ENCODE measurements at regions not wholly inside any gene's neighbourhood (a gene's known extent, or its start where the extent isn't known, plus 50 kb on each side); places are given as distances from the start of the nearest gene placed in this dataset.

DNA sequence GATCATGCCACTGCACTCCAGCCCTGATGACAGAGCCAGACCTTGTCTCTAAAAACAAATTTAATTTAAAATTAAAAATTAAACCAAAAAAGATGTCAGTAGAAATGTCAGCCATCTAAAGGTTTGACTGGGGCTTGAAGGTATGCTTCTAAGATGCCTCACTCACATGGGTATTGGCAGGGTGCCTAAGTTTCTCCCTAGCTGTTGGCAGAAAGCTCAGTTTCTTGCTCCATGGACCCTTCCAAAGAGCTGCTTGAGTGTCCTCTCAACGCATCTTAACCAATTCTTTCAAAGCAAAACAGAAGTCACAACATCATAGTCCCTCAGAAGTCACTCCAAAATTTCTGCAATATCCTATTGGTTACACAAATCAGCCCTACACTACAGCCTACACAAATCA lies 231.0 kb upstream of the ADGRL2 start:
- DNase-seq = no peak

DNA sequence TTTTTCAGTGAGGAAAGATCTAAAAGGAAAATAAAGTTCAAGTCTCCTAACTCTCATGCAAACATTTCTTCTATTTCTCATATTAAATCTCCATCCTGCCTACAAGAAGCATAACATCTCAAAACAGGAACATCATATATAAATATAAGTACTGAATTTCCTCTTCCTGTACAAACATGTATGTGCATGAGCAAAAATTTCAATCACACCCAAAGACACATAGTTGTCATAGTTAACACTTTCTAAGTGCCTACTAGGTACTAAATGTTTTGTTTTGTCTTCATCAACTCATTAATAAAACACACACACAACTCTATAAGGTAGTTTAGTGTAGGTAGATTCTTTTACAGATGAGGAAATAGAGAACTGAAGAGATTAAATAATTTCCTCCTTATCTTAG lies 237.1 kb upstream of the ADGRL2 start:
- no peak for DNase-seq

DNA sequence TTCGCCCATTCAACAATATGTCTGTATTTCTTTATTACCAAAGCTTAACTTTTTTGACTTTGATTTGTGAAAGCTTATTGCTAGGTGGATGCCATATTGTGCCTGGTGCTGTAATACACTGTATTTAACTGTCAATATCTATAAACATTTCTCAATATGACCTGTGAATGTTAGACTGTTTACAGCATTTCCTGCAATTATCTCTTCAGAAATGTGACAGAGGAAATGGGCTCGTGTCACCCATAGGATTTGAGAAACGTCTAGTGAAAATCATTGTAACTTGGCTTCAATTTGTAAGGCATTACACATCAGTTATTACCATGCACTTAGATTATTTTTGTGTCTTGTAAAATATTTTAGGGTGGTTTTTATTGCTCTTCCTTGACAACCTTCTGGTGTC lies 237.8 kb upstream of the ADGRL2 start:
- DNase-seq = no peak

DNA sequence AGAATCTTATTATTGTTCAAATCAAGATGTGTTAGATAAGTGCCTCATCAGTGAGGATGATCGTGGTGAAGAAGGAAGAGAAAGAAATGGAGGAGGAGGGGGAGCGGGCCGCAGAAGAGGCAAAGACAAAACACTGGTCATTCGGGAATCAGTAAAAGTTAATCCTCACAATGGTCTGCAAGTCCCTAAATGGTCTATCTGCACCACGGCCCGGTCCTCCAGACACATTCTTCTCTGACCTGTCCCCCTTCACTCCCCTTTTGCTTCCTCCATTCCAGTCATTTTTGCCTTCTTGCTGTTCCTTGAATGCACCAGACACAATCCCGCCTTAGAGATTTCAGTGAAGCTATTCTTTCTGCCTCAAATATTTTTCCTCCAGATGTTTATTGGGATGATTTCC lies 240.1 kb upstream of the ADGRL2 start:
- DNase-seq = no peak

DNA sequence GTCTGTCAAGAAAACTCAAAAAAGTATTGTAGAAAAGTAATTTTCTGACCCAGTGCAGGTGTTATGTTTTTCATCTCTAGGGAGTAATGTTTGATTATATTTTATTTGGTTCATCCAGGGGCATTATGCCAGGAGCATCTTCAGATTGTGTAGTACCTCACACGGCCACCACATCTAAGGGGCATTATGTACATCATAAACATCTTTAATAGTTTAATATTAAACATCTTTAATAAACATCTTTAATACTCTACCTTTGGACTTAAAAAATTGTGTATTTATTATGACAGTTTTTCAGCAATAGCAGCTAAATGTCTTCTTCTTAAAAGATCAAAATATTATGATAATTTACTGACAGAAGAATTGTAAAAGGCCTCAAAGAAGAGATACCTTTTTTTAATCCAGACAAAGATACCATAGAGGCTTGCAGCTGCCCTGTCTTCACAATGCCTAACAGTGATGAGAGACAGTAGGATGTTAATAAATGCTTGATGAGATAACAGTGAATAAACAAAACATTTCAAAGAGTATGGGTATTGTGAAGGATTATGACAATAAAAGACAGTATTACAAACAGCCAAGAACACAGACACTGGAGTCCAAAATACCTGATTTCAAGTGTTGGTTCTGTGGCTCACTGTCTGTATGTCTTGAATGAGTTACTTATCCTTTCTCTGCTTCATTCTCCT lies 240.9 kb upstream of the ADGRL2 start:
- no peak for DNase-seq

DNA sequence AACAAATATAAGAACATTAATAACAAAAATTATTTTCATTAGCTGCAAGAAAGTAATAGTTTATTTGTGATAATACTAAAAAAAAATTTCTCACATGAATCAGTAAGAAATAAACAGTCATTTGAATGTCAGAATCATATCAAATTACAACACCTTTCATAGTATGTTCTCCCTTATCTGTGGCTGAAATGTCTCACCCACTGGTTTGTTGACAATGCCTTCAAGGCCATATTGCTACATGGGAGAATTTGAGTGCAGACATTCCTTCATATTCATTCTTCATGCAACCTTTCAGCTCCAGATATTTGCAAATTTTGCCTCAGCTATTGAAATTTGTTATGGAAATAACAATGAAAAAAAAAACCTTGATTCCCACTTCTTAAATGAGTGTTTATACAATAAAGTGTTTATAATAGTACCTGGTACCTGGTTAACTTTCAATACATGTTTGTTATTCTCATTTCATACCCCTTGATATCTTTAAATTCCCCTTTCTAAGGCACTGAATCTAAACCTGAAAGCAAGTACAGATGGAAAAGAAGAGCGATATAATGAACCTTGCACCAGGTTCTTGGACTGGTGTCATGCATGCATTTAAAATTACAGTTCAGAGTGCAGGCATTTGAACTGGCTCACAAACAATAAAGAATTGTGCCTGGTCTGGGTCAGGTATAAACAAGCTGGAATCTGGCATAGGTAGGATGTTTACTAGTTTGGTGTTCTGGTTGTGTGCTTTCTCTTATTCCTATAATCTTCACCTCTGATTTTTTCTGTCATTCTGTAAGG lies 242.2 kb upstream of the ADGRL2 start:
- no peak for DNase-seq

DNA sequence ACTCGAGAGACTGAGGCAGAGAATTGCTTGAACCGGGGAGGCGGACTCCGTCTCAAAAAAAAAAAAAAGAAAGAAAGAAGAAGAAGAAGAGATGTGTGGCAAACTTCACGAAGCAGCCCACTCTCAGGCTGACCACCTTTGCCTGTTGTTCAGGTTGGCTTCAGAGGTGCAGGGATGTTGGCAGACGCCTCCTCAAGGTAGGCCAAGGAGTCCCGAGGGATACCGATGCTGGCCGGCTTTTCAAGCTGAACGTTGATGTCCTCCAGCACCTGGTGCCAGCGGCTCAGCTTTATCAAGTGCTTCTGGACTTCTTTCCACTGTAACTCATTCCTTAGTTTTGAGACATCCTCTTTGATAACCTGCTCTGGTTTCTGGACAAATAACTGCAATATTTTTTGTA lies 243.8 kb upstream of the ADGRL2 start:
- no peak for DNase-seq

DNA sequence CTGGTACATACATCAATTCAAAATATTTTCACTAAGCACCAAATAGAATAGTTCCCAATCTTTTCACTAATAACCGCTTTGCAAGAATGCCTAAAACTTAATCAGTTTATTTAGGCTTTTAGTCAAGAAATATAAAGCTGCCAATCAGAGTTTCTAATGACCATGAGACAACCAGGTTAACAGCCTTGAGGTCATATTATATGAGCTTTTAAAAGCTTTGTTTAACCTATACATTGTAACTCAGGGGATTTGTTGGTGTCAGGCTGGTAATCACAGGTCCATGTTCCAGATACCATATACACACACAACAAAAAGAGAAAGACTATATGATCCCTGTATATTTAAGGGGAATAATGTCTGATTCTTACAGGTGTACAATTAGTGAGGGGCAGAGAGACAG lies 246.2 kb upstream of the ADGRL2 start:
- DNase-seq = no peak

DNA sequence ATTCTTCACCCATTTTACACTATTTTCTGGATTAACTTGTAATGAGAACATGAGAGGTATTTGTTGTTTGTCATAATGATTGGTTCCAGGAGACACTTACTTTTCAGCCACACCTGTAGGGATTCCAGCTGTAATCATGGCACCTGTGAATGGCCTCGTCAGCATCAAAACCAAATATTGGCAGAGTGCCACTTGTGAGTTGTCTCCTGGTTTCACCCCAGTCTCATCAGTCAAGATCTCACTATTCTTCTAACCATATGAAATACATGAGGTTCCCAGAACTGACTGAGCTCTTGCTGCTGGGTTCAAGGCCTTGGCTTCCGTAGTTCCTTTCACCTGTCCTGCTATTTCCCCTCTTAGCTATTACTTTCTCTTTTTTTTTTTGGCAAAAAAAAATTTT lies 246.6 kb upstream of the ADGRL2 start:
- no peak for DNase-seq

DNA sequence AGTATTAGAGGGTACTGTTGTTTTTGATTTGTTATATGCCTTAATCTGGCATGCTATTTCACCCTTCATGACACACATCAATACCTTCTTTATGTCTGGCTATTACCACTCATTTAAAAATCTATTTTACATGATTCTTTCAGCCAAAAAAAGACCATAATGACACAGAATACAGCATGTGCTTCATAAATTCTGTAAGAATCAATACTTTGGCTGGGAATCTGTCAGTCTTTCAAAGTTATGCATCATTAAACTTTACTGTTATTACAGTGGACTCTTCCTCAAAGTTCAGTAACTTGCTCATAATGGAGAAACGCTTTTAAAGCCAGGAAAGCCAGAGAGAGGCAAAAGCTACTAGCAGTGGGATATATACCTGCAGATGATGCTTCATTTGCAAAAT lies 247.2 kb upstream of the ADGRL2 start:
- DNase-seq = no peak

DNA sequence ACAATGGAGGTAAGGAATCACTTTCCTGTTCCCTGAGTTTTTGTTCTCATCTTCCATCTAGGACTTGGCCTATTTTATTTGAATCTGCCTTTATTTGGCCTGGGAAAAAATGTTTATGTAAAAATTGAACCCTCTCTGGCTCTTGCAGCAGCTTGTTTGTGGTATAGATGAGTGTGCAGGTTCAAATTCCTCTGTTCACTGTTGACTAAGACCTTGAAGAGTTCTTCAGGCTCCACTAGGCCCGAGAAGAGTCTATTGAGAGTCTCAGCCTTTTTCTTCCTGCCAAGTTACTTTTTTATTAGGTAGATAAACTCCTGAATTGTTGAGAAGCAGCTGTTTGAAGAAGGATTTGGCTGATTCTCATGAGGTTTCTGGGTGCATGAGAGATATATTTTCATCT lies 248.8 kb upstream of the ADGRL2 start:
- DNase-seq = no peak

DNA sequence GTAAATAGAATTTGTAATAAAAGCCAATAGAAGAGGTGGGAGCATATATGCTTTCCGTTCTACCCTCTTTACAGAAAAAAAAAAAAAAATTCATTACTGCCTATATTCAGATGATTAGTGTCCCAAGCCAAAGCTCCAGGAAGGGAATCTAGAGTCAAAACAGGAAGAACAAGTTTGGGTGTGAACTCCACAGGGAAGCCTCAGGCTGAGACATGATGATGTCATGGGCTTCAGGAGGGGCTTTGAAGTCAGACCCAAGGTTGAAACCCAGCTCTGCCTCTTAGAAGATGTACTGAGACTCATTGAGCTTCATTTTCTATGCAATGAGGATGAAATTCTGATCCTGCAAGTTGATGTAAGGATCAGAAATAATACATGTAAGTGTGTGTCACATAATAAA lies 250.0 kb upstream of the ADGRL2 start:
- no peak for DNase-seq

DNA sequence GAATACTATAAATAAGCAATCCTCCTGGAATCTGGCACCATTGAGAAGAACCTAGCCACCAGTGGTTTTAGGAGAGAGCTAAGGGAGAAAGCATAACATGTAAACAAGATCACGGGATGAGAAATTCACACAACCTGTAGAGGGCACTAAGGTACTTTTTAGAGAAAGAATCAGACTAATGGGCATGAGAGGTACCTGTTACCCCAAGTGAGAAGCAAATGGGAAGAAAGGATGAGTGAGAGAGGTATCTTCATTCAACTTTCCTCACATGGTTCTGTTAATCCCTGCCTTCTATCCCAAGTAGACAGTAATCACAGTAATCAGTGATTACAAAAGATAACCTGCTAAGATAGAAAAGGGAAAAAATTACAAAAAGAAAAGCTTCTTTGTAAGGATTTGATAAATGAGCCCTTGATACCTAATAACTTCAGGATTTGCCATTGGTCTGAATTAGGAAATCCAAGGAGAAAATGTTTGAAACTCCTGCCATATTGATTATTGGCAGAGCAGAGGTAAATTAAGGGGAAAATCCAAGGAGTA lies 251.1 kb upstream of the ADGRL2 start:
- no peak for DNase-seq

DNA sequence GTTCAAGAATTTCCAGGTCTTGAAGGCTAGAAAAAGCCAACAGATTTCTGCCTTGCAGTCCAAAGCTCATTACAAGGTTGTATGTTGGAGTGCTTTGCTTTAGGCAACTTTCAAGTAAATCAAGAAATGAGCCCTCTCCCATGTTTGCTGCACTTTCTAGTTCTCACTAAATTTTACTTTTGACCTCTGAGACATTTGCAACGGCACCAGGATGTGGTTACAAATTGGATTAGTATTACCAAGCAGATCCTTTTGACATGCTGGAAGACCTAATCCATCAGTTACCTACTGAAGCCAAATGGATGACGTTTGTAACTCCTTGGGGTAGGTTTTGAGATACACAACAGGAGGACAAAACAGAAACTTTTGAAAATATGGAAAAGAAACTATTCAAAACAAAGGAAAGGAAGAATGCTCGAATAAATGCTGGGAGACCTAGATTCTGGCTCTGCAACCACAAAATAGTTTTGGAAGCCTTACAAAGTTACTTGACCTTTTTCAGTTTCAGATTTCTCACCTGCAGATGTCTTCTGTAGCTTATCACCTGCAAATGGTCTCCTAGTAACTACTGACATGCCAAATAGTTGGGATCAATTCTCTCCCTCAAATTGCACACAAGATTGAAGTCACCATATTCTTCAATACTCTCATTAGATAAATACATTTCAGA lies 251.7 kb upstream of the ADGRL2 start:
- no peak for DNase-seq

DNA sequence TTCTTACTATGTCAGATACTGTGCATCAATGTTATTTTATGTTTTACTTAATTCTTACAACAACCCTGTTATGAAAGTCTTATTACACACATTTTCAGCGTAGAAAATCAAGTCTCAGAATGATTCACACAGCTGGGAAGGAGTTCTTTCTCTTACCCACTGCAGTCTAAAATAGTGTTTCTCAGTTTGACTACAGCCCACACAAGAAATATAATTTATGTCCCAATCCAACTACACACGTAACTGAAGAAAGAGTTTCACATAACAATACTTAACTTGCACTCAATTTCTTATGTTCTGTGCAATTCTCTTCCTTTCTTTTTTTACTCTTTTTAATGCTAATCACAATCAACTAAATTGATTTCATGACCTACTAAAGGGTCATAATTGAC lies 252.8 kb upstream of the ADGRL2 start:
- no peak for DNase-seq

DNA sequence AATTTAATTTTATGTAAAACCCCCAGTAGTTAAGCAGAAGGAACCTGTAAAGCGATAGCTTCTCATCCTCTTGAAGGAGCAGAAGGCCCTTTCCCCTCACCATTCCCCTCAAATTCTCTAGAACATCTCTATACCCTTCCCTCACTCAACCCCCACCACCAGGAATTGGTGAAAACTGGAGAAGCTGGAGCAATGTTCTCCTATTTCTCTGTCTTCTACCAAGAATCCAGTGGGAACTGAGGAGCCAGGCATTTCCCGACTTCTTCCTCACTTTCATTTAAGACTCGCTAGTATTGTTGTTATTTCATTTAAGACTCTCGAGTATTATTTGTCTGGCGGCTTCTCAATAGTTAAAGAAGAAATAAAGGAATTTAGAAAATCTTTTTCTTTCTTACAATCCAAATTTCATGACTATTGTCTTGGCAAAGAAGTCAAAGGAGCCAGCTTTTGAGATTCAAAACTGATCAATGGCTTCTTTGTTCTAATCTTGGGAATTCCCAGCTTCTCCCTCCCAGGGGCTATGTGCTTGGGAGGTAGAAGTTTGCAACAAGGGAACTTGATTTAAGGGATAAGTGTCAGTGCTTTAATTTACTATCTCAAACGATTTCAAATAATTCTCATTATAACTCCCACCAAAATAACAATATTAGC lies 253.3 kb upstream of the ADGRL2 start:
- DNase-seq = no peak

DNA sequence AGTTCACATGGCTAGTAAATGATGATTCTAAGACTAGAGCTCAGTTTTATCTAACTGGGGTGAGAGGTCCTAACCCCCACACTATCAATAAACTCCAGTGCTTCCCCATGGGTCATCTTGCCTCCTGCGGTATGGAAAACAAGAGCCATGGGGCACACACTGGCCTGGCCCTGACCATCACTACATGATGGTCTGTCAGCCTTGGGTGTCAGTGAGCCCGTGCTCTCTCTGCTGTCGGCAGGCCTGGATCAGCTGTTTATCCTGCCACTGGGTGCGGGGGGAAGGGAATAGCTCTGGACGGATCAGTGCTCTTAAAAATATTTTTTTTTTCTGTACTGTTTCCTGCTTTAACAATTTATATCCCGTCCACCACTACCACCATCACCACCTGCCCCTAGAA lies 255.0 kb upstream of the ADGRL2 start:
- DNase-seq = no peak

DNA sequence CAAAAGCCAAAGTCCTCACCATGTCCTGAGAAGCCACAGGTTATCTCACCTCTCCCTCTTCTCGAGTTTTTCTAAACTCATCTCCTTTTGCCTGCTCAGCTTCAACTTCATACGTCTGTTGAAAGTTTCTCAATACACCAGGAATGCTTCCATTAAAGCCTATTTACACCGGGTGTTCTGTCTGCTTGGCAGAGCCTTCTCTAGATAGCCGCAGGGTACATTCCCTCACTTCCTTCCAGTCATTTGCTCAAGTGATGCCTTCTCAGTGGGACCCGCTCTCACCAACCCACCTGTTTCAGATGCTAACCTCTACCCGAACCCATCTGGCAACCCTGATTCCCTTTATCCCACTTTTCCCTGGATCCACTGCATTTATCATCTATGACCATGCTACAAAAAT lies 257.0 kb upstream of the ADGRL2 start:
- DNase-seq = no peak

DNA sequence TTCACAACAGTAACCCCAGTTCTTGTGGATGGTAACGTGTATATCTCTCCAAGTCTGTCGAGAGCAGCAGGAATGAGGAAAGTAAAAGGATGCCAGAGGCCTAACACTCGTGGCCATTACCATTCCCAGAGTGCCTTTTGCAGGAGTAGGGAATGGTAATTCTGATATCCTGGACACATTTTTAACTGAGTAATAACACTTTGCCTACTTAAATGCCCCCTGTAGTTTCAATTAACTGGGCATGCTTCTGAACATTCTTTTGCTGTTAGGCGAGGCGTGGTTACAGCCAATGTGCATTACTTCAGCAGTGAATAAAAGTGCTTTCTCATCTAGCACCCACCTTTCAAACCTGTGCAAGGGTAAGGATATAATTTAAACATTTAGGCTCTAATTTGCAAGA lies 258.5 kb upstream of the ADGRL2 start:
- DNase-seq = no peak

DNA sequence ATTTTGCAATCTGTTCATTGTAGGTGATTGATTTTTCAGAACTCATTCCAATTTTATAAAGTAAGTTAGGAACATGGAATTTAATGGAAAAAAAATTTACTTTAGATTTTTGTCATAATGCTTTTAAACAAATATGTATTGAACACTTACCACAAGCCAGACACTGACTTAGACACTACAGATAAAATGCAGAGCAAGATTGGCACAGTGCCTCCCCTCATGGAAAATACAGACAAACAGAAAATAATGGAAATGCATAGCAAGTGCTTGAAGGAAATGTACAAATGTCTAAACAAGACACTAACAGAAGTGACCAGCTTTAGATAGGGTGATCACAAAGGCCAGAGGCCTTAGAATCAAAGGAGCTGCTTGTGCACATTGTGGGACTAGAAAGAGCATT lies 260.5 kb upstream of the ADGRL2 start:
- DNase-seq = no peak

DNA sequence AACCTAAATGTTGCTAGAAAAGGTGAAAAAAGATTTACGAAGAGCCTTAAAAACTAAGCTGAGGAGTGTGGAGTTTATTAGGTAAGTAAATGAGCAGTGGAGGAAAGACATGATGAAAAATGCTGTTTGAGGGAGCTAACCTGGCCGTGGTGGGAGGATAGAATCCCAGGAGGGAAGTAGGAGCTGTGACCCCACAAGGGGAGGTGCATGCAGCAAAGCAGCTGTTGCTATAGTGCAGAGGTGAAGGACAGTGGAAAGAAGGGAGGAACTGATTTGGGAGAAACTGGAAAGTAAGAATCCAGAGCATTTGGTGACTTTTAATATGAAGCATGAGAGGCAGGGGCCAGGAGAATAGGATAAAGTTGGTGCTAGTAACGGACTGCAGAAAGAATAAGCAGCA lies 271.7 kb upstream of the ADGRL2 start:
- no peak for DNase-seq

DNA sequence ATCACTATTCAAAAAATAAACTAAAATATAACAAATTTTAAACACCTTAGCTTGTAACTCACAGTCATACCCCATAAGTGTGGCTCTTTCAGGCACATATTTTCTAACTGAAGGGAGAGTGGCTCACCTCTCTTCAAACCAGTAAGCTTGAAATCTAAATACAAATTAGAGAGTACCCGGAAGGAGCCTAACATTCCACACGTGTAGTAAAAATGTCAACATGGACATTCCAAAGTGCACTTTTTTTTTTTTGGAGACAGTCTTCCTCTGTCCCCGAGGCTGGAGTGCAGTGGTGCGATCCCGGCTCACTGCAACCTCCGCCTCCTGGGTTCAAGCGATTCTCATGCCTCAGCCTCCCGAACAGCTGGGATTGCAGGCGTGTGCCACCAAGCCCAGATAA lies 275.6 kb upstream of the ADGRL2 start:
- DNase-seq = no peak

DNA sequence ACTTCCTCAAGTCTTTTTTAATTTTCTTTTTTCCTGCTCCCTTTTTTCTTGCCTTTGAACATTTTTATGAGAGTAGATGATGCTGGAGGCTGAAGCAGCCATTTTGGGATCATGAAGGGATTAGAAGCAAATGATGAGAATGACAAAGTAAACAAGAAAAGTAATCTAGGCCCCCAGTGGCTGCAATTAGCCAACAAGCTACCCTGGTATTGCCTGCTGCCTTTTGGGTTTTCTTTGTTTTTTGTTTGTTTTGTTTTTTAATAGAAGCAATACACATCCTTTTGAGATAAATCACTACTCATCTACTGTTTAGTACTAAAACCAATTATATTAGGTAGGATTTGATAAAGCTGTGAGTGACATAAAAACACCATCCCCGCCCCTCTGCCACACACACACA lies 280.7 kb upstream of the ADGRL2 start:
- DNase-seq = no peak

DNA sequence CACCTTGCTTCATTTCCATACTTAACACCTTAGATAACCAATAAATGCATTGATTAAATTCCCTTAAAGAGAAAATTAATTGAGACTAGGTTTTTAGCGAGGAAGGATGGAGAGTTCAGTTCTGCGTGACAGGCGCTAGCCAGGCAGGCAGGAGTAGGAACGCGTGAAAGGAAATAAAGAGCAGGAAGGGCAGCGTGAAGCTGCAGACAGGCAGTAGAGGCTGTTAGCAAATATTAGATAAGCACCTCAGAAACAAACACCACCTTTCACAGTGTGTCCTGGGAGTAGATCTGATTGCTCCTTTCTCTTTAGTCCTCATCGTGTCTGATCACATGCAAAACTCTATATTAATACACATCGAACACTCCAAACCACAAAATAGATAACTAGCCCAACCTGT lies 282.7 kb upstream of the ADGRL2 start:
- DNase-seq = no peak

Data from CD4-positive, alpha-beta T cell treated with Interleukin-15 for 1 hour (primary cell).